ENCODE measurements at regions not wholly inside any gene's neighbourhood (a gene's known extent, or its start where the extent isn't known, plus 50 kb on each side); places are given as distances from the start of the nearest gene placed in this dataset.
"Not testable (repeated sequence)": the region's sequence is repeated elsewhere in the genome, so short reads cannot be mapped to it uniquely, and the experiment has no call there.

DNA sequence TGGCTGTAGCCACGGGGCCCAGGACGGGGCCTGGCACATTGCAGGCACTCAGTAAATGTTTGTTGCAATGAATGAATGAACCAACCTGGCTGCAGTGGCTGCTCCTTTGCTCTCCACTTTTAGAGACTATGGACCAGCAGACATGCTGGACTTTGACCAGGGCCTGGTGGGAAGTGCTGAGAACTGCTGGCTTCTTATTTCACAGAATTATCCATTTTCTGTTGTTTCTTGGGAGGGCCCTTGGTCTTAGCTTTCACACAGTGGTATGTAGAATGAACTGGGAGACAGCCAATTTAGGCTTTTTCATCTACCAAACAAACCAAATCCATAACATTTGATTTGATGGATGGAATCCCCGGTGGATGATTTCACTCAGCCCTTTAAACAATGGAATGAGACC lies 78.0 kb upstream of the LHFPL2 start:
- DNase-seq (ENCODE audit: low read depth) = no peak

DNA sequence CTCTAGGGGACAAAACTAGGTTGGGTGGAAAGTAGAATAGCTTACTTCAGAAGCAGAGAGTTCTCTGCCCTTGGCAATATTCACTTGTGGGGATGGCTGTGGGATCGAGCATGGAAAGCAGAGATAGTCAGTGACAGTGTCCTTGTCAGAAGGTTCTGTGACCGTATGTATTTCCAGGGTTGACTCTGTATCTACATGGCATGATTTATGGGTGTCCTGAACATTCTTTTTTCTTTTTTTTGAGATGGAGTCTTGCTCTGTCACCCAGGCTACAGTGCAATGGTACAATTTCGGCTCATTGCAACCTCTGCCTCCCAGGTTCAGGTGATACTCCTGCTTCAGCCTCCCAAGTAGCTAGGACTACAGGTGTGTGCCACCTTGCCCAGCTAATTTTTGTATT lies 77.4 kb upstream of the LHFPL2 start:
- no peak for DNase-seq (ENCODE audit: low read depth)

DNA sequence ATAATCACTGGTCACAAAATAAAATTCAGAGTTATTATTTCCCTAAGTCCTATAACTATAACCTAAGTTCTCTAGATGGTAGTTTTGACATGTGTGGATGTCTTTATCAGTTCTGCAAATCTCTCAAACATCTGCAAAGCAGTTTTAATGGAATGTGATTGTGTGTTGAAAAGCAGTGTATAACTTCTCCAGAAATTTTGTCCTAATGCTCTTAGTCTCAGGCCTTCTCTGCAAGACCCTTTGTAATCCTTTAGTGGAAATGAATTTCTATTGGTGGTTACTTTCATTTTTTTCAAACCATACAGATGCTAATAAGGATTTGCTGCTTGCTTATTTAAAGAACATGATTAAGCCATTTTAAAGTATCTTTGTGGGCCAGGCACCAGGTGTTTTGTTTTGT lies 75.5 kb upstream of the LHFPL2 start:
- no peak for DNase-seq (ENCODE audit: low read depth)

DNA sequence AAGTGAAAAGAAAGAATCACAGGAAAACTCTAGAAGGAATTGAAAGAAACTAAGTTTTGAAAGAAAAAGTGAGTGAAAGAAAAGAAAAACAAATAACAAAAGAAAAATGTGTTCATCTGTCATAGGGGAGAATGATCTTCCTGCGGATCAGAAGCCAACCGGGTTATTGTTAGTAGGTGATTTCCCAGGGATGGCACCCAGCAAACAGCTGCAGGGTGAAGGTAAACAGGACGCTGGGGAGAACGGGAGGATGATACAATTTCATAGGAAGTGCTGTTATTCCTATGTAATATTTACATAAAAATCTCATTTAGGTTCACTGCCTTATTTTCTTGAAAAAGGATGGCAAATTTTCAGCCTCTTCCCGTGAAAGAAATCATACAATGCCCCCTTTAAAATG lies 72.4 kb upstream of the LHFPL2 start:
- no peak for DNase-seq (ENCODE audit: low read depth)

GRCh38 chr5:78720227-78720985 lies 71.8 kb upstream of the LHFPL2 start:
- DNase-seq (ENCODE audit: low read depth) = peak; percentile 11

DNA sequence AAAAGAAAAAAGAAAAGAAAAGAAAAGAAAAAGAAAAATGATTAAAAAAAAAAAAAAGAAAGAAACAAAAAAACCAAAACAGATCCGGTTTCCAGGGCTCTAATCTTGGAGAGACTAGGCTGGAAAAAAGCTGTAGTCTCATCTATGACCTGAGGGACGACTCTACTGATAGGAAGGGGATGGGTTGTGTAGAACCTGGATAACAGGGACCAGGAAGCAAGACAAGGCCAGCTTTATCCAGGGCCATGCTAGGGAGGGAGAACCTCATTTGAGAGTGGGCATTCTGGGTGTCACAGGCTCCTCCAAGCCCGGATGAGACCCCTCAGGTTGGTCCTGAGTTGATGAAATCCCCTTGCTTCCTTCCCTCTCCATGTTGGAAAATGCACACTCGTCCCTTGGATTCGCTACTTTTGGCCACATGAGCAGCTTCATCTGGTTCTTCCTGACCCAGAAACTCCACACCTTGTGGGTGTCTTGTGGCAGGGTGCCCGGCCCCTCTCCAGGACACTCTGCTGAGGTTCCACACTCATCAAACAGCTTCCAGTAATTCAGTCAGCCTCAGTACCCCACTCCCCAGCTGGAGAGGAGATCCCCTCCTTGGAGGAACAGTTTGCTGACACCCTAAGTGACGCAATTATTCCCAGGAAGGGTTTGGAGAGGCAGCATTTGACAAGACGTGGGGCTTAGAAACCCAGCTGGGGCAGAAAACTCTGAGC lies 71.1 kb upstream of the LHFPL2 start:
- DNase-seq (ENCODE audit: low read depth) = no peak

DNA sequence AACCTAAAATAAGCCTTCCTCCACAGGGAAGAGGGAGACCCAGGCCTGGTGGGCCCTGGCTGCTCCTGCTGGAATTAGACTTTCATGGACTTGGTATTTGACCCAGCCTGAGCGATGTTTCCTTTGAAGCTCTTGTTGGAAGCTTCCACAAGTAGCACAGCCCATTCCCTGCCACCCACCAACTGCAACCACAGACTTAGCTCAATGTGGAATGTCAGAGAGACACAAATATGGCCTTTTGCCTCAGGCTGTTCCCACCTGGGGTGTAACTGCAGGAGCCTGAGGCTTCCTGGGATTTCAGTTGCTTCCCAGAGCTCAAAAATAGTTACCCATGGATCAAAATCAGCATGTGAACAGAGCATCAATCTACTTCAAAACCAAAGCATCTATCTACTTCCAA lies 70.3 kb upstream of the LHFPL2 start:
- DNase-seq (ENCODE audit: low read depth) = no peak

- peak; percentile 47 for DNase-seq (ENCODE audit: low read depth)
Observed at GRCh38 chr5:78717674-78718584, 69.4 kb upstream of the LHFPL2 start.

- DNase-seq (ENCODE audit: low read depth) = peak; percentile 65
Observed at GRCh38 chr5:78716206-78716605, 67.6 kb upstream of the LHFPL2 start.

DNA sequence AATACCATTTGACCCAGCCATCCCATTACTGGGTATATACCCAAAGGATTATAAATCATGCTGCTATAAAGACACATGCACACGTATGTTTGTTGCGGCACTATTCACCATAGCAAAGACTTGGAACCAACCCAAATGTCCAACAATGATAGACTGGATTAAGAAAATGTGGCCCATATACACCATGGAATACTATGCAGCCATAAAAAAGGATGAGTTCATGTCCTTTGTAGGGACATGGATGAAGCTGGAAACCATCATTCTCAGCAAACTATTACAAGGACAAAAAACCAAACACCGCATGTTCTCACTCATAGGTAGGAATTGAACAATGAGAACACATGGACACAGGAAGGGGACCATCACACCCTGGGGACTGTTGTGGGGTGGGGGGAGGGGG lies 66.8 kb upstream of the LHFPL2 start:
- not testable (repeated sequence) for DNase-seq (ENCODE audit: low read depth)

- not testable (repeated sequence) for DNase-seq (ENCODE audit: low read depth)
Observed at GRCh38 chr5:78711670-78712069, 63.1 kb upstream of the LHFPL2 start.

DNA sequence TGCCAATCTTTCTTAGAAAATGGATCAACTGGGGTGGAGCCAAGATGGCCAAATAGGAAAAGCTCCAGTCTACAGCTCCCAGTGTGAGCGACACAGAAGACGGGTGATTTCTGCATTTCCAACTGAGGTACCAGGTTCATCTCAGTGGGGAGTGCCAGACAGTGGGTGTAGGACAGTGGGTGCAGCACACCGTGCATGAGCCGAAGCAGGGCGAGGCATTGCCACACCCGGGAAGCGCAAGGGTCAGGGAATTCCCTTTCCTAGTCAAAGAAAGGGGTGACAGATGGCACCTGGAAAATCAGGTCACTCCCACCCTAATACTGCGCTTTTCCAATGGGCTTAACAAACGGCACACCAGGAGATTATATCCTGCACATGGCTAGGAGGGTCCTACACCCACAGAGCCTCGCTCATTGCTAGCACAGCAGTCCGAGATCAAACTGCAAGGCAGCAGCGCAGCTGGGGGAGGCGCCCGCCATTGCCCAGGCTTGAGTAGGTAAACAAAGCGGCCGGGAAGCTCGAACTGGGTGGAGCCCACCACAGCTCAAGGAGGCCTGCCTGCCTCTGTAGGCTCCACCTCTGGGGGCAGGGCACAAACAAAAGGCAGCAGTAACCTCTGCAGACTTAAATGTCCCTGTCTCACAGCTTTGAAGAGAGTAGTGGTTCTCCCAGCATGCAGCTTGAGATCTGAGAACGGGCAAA lies 61.3 kb upstream of the LHFPL2 start:
- DNase-seq (ENCODE audit: low read depth) = not testable (repeated sequence)

- peak; percentile 79 for DNase-seq (ENCODE audit: low read depth)
Observed at GRCh38 chr5:78706825-78707224, 58.3 kb upstream of the LHFPL2 start.

DNA sequence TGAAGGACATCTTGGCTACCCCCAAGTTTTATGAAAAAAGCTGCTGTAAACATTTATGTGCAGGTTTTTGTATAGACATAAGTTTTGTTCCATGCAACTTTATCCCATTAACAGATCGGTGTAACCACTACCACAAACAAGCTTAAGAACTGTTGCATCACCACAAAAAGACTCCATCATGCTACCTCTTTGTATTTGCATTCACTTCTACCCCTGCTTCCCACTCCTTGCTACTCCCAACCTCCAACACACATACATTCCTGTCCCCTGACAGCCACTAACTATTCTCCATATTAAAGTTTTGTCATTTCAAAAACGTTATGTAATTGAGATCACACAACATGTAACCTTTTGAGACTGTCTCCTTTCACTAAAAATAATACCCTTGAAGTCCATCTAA lies 57.8 kb upstream of the LHFPL2 start:
- DNase-seq (ENCODE audit: low read depth) = peak; percentile 79

DNA sequence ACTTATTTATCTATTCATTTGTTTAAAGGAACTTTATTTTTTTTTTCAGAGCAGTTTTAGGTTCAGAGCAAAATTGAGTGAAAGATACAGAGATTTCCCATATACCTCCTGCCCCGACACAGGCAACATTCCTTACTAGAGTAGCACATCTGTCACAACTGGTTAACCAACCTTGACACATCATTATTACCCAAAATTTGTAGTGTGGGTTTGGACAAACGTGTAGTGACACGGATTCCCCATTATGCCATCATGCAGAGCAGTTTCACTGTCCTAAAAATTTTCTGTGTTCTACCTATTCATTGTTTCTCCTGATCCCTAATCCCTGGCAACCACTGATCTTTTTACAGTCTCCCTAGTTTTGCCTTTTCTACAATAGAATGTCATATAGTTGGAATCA lies 57.3 kb upstream of the LHFPL2 start:
- no peak for DNase-seq (ENCODE audit: low read depth)

DNA sequence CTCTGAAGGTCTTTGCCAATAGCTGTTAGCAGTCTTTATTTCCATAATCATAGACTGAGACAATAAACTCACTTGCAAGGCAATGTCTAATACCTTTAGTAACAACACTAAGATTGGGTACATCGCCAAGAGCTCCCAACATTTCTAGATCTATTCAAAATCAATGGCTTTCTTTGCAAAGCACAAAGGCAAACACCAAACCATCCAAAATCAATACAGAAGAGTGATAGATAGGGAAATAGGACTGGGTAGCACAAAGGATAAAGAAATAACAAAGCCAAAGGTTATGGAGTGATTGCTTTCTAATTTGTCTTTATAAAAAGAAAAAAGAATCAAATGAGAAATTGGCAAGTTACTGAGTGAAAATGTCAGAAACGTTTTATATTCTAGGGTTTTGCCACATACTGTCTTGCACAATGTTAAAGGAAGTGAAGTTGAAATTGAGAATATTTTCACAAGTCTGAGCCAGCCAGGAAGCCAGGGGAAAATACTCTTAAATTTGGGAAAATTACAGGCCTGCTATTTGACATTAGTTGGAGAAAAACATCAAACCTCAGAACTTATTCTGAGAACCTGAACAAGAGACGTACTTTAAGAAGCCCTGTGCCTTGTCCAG lies 53.3 kb upstream of the LHFPL2 start:
- peak; percentile 33 for DNase-seq (ENCODE audit: low read depth)

DNA sequence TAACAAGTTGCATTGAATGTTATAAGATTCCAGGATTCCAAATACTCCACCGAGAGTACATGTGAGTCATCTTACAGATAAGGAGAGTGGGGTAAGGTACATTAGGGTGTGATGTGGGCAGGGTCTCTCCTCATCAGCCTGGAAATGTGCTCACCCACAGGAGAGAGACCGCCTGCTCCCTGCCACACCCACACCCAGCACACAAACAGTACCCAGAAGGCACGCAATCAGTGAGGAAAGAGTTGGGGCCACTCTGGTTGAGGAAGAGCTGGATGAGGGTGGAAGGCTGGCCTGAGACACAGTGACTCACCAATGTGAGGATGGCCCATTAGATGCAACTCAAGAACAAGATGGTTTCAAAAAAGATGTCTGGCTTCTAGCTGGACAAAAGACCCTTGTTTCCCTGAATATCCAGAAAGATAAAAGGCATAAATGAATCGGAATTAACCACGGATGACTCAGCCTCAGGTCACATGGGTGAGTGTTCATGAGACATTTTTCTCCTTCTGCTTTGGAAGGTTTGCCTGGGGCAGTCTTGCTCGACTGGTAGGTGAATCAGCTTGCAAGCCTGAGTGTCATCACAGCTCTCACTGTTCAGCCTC lies 51.1 kb upstream of the LHFPL2 start:
- DNase-seq (ENCODE audit: low read depth) = peak; percentile 97

DNA sequence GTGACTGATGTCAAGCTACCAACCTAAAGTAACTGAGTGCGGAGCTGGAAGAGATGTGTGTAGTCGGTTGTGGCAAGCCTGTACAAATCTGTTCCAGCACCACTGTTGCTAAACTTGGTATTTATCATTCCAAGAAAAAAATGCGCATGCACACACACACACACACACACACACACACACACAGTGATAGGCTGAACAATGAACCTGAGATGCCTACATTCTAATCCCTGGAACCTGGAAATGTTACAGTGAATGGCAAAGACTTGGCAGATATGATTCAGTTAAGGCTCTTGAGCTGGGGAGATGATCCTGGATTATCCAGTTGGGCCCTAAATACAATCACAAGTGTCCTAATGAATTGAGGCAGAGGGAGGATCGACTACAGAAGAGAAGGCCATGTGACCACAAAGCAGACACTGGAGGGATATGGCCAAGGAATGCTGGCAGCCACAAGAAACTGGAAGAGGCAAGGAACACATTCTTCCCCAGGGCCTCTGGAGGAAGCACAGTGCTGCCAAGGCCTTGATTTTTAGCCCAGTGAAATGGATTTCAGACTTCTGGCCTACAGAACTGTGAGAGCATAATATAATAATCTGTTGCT lies 49.7 kb upstream of the LHFPL2 start:
- peak; percentile 64 for DNase-seq (ENCODE audit: low read depth)
